GM19463 (cell line): ENCODE measurements at regions not wholly inside any gene's neighbourhood (a gene's known extent, or its start where the extent isn't known, plus 50 kb on each side); places are given as distances from the start of the nearest gene placed in this dataset.

ENCODE experiments used
- ATAC-seq: cut with Tn5 transposase; IDR thresholded peaks from one replicate; pipeline ENCODE4 v1.9.1; 2021; ENCODE audit warnings: mild to moderate bottlenecking, moderate library complexity; ENCODE audit not compliant: unreplicated experiment

- ATAC-seq = no peak
These were observed 121.6 kb downstream of the PTPRS start for GRCh38 chr19:5218963-5219530.

- no peak for ATAC-seq
These were observed 122.3 kb downstream of the PTPRS start for GRCh38 chr19:5218255-5218855.

GRCh38 chr19:5217171-5217570 lies 123.4 kb downstream of the PTPRS start:
- no peak for ATAC-seq

- ATAC-seq = no peak
These were observed 124.3 kb downstream of the PTPRS start for GRCh38 chr19:5216141-5216847.

GRCh38 chr19:5215431-5215830 lies 125.2 kb downstream of the PTPRS start:
- ATAC-seq = no peak

- no peak for ATAC-seq
These were observed 125.7 kb downstream of the PTPRS start for GRCh38 chr19:5214902-5215301.

GRCh38 chr19:5214371-5214770 lies 126.2 kb downstream of the PTPRS start:
- no peak for ATAC-seq

- ATAC-seq = no peak
These were observed 126.9 kb downstream of the PTPRS start for GRCh38 chr19:5213667-5214066.

- ATAC-seq = no peak
These were observed 128.5 kb downstream of the PTPRS start for GRCh38 chr19:5212101-5212500.

- ATAC-seq = no peak
These were observed 129.3 kb downstream of the PTPRS start for GRCh38 chr19:5211217-5211822.

GRCh38 chr19:5210556-5210955 lies 130.1 kb downstream of the PTPRS start:
- ATAC-seq = no peak

GRCh38 chr19:5207806-5208205 lies 132.8 kb downstream of the PTPRS start:
- no peak for ATAC-seq

GRCh38 chr19:5206751-5207075 lies 133.9 kb downstream of the PTPRS start:
- no peak for ATAC-seq

GRCh38 chr19:5205937-5206750 lies 134.5 kb downstream of the PTPRS start:
- ATAC-seq = no peak

- no peak for ATAC-seq
These were observed 135.2 kb downstream of the PTPRS start for GRCh38 chr19:5205381-5205780.

GRCh38 chr19:5204212-5204611 lies 136.4 kb downstream of the PTPRS start:
- ATAC-seq = no peak
